ENCODE measurements at regions not wholly inside any gene's neighbourhood (a gene's known extent, or its start where the extent isn't known, plus 50 kb on each side); places are given as distances from the start of the nearest gene placed in this dataset.
"Not testable (repeated sequence)": the region's sequence is repeated elsewhere in the genome, so short reads cannot be mapped to it uniquely, and the experiment has no call there.

GRCh38 chr16:88232401-88233258, 150.1 kb upstream of the ZNF469 start:
- not testable (repeated sequence) for H3K27ac ChIP-seq (ENCODE audit: low read depth, low read length)
- 47 to 73% (median 64%) methylated on average over 27 to 31 of the region's 31 CpGs for WGBS, 3 donors

GRCh38 chr16:88233621-88234420, 148.9 kb upstream of the ZNF469 start:
- H3K27ac ChIP-seq (ENCODE audit: low read depth, low read length), result not testable (repeated sequence)
- WGBS, 3 donors, result 77 to 87% (median 77%) methylated on average over 21 to 23 of the region's 23 CpGs

DNA sequence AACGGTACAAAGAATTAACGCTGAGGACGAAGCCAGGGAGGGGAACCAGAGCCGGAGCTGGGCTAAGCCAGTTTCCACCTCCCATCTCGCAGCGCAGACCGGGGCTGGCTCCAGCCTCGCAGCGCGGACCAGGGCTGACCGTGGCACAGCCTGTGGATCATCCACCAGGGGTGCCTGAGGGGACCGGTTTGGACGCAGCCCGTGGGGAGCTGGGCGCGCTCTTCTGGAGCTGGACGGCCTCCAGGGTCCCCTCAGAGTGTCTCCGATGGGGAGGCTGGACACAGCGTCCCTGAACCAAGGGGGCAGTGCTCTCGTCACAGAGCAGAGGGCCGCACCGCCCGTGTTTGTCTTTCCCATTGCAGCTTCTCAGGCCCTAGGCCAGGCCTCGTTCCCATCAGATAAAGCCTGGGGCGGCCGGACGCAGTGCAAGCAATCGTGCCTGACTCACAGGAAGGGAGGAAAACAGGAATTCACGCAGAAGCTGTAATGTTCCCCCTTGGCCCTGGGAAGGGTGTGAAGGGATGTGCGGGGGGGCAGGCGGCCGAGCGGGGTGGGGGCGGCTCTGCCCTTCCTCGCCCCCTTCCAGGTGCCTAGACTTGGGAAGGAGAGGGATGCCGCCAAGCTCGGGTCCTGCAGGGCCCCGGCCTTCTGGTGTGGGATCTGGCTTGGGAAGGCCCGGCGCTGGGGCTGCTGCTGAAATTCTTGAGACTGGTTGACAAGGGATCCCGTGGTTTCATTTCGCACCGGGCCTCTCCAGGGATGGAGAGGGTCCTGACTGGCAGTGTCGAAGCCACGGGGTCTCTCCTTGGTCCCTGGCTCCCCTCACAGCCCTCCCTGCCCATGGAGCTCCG, 148.1 kb upstream of the ZNF469 start:
- WGBS, 3 donors, result 39 to 44% (median 41%) methylated on average over 40 to 41 of the region's 46 CpGs
- H3K27ac ChIP-seq (ENCODE audit: low read depth, low read length), result peak overlapping the region; percentile 64

DNA sequence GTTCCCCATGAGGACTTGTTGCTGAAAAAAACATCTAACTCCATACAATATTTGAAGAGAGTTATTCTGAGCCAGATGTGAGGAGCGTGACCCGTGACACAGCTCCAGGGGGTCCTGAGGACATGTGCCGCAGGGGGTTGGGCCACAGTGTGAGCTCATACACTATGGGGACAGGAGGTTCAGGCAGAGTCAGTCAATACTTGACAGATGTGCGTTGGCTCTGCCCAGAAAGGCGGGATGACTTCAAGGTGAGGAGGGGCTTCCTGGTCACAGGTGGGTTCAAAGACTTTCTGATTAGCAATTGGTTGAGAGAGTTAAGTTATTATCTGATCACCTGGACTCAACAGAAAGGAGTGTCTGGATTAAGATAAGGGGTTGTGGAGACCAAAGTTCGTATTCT, 147.1 kb upstream of the ZNF469 start:
- 86 to 88% (median 88%) methylated on average over 6 of the region's 6 CpGs for WGBS, 3 donors
- not testable (repeated sequence) for H3K27ac ChIP-seq (ENCODE audit: low read depth, low read length)

DNA sequence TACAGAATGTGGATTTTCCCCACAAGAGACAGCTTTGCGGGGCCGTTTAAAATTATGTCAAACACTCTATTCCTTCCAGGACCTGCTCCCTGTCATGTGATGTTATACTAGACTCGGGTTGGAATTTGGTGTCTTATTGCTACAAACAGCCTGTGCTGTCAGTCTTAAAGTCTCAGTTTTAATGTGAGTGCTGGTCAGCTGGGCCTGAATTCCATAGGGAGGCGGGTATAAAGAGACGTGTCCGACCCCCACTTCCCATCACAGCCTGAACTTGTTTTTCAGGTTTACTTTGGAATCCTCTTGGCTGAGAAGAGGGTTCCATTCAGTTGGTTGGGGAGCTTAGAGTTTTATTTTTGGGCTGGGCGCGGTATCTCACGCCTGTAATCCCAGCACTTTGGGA, 146.5 kb upstream of the ZNF469 start:
- WGBS, 3 donors, result 64 to 80% (median 78%) methylated on average over 7 of the region's 9 CpGs
- H3K27ac ChIP-seq (ENCODE audit: low read depth, low read length), result not testable (repeated sequence)

DNA sequence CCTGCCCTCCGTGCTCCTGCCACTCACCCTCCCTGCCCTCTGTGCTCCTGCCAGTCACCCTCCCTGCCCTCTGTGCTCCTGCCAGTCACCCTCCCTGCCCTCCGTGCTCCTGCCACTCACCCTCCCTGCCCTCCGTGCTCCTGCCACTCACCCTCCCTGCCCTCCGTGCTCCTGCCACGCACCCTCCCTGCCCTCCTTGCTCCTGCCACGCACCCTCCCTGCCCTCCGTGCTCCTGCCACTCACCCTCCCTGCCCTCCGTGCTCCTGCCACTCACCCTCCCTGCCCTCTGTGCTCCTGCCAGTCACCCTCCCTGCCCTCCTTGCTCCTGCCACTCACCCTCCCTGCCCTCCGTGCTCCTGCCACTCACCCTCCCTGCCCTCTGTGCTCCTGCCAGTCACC, 145.4 kb upstream of the ZNF469 start:
- WGBS, 3 donors, result 62 to 90% (median 86%) methylated on average over 4 to 6 of the region's 9 CpGs

GRCh38 chr16:88237761-88238415, 144.9 kb upstream of the ZNF469 start:
- H3K27ac ChIP-seq (ENCODE audit: low read depth, low read length), result not testable (repeated sequence)
- WGBS, 3 donors, result 75 to 83% (median 81%) methylated on average over 8 to 10 of the region's 10 CpGs

More for the DNA sequence above, 145.4 kb upstream of the ZNF469 start:
- not testable (repeated sequence) for H3K27ac ChIP-seq (ENCODE audit: low read depth, low read length)

DNA sequence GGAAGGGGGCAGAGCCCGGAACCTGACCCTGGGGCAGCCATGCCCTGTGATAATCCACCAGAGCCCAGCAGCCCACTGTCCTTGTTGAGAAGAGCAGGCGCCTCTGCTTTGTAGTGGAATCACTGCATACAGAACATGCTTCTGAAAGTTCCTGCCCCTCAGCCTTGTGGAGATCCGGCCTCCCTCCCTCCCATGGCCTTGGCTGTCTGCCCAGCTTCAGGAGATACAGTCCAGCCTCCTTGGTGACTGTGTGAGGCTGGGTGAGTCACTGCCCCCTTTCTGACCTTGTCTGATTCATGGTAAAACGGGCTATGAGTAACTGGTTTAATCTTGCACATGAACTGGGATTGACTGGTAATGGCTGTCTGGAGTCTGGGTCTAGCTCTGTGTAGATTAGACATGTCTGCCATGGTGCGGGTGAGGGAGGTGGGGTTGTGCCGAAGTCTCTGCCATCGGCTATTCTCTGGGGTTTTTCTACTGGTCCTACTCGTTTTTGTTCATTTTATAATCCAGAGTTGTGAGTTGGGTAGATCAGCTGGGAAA, 144.0 kb upstream of the ZNF469 start:
- H3K27ac ChIP-seq (ENCODE audit: low read depth, low read length), result not testable (repeated sequence)
- WGBS, 3 donors, result 26 to 34% (median 30%) methylated on average over 4 to 6 of the region's 8 CpGs

DNA sequence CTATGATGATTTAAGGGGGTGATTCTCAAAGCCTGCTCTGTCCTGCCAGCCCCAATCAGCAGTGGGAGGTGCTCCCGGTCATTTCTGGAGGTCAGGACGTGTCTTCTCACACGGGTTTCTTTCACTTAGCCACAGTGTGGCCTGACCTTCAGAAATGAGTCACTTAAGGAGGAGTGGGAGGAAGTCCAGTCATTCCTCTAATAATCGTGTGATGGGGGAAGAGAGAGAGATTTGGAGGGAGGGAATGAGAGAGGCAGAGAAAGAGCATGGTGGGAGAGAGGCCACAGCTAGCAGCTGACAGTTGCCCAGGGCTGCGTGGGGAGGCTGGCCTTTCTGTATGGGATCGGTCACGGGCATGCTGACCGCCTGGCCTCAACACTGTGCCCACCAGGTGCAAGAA, 142.6 kb upstream of the ZNF469 start:
- 53 to 74% (median 65%) methylated on average over 7 to 8 of the region's 8 CpGs for WGBS, 3 donors
- H3K27ac ChIP-seq (ENCODE audit: low read depth, low read length), result not testable (repeated sequence)

GRCh38 chr16:88240776-88241175, 142.0 kb upstream of the ZNF469 start:
- WGBS, 3 donors, result 73 to 83% (median 74%) methylated on average over 11 of the region's 11 CpGs
- H3K27ac ChIP-seq (ENCODE audit: low read depth, low read length), result not testable (repeated sequence)

DNA sequence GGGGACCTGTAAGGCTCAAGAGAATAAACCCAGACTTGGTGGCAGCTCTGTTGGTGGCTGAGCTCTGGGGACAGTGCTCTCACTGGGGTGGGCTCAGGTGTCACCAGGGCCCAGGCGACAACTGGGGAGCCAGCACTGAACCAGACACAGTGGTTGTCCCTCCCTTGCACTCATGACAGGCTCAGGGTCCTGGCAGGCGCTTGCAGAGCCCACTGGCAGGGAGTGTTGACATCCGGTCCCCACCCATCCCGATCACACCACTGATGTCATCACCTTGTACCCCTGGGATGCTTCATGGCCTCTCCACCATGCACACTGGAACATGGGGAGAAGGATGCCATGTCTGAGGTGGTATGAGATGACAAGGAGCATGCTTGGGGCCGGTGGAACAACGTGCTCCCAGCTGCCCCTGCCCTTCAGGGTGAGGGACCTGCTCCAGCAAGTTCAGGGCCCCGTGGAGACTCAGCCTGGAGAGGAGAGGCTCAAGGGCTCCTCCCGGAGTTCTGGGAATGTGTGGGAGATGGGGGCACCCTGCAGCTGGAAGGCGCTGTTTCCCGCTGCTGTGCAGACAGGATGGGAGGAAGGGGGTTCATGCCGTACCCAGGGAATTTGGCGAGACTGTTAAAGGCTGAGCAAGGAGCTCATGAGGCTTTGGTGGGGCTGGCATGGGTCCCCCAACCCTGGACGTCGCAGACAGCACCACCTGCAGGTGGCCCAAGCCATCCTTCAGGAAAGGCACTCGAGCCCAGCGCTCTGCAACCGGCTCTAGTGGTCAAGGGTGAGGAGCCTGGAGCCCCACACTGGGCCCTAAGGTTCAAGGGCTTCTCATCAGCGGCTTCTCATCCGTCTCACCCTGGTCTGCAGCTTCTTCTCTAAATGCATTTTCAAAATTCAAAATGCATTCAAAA, 141.1 kb upstream of the ZNF469 start:
- WGBS, 3 donors, result 77 to 82% (median 82%) methylated on average over 17 to 19 of the region's 19 CpGs
- not testable (repeated sequence) for H3K27ac ChIP-seq (ENCODE audit: low read depth, low read length)

GRCh38 chr16:88242312-88243295, 140.2 kb upstream of the ZNF469 start:
- 62 to 75% (median 64%) methylated on average over 16 to 18 of the region's 18 CpGs for WGBS, 3 donors
- H3K27ac ChIP-seq (ENCODE audit: low read depth, low read length), result not testable (repeated sequence)

GRCh38 chr16:88243921-88244320, 138.8 kb upstream of the ZNF469 start:
- H3K27ac ChIP-seq (ENCODE audit: low read depth, low read length), result not testable (repeated sequence)
- WGBS, 3 donors, result 90 to 97% (median 96%) methylated on average over 3 of the region's 3 CpGs

DNA sequence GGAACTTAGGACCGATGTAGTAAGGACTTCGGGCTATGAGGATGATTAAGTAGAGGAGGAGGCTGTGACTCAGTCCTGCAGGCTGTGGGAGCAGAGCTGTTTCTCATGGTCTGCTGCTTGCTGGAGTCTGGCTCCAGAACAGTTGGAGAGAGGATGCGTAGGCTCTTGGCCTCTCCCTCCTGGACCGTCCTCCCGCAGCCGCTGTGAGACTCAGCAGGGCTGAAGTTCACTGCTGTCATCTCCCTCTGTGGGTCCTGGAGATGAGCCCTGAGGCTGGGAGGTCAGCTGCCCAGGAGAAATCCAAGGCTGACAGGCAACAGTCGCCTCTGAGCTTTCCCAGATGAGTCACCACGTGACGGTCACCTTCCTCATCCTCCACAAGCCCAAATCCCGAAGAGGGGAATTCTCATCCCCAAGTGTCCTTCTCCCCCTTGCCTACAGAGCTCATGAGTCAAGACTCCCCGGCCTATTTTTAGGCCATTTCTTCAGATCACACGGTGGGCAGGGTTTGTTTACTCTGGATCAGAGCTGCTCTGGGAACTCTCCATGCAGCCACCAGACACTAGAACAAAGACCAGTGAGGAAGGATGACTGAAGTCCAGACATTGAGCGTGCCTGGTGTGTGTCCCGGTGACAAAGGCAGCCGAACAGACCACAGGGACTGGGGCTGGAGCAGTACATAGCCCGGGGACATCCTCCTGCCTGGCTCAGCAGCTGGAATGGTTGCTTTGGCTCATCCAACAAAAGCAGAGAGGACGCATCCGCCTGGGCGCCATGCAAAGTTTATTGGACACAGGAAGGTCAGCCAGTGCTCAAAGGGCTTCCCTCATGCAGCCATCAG, 137.3 kb upstream of the ZNF469 start:
- WGBS, 3 donors, result 48 to 72% (median 51%) methylated on average over 18 to 19 of the region's 19 CpGs
- H3K27ac ChIP-seq (ENCODE audit: low read depth, low read length), result not testable (repeated sequence)

DNA sequence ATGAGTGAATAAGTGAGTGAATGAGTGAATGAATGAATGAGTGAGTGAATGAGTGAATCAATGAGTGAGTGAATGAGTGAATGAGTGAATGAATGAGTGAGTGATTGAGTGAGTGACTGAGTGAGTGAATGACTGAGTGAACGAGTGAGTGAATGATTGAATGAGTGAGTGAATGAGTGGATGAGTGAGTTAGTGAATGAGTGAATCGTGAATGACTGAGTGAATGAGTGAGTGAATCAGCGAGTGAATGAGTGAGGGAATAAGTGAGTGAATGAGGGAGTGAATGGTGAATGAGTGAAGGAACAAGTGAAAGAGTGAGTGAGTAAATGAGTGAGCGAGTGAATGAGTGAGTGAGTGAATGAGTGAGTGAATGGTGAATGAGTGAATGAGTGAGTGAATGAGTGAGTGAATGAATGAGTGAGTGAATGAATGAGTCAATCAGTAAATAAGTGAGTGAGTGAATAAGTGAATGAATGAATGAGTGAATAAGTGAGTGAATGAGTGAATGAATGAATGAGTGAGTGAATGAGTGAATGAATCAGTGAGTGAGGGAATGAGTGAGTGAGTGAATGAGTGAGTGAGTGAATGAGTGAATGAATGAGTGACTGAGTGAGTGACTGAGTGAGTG, 135.7 kb upstream of the ZNF469 start:
- not testable (repeated sequence) for H3K27ac ChIP-seq (ENCODE audit: low read depth, low read length)
- WGBS, 3 donors, result 90 to 98% (median 94%) methylated on average over 4 of the region's 4 CpGs

Data from adipose tissue (tissue), 3 donors.